Stimulated activated CD4-positive, alpha-beta T cell treated with anti-CD3 and anti-CD28 coated beads, Interleukin-15, amount 100 ng/mL, for 48 hours (primary cell): ENCODE measurements at regions not wholly inside any gene's neighbourhood (a gene's known extent, or its start where the extent isn't known, plus 50 kb on each side); places are given as distances from the start of the nearest gene placed in this dataset.

Experiments
- DNase-seq, 2 donors: peaks; one replicate each; pipeline ENCODE4 v3.0.0-alpha.2; 2020; ENCODE audit warnings: low read depth in 2 of 2

DNA sequence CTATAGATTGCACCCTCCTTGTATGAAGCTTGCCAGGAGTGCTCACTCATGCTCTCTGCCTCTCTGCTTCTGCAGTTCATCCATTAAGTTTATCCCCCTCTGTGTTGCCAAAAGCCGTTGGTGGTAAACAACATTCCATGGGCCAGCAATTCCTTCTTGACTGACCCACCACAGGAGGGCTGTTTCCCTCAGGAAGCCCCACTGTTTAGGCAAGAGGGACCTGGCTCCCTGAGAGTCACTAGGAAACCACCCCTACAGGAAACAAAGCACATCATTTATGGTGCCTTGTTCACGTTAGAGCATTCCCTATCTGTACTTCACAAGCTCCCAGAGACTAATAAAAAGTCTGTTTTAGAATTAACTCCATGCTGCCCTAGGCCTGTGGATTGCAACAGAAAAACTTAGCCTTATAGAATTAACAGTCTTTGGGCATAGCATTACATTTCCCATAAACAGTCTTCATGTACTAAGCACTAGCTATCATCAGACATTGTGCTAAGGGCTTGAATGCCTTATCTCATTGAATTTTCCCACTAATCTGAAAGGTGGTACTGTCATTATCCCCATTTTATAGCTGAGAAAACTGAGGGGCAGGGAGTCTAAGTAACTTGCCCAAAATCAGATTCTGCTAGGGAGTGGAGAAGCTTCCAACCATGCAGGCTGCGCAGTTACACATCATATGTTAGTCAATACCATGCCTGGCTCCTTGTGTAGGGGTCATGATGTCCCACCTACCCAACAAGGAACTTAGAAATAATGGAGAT is 149.9 kb downstream of the SHQ1 start:
- no peak for DNase-seq

DNA sequence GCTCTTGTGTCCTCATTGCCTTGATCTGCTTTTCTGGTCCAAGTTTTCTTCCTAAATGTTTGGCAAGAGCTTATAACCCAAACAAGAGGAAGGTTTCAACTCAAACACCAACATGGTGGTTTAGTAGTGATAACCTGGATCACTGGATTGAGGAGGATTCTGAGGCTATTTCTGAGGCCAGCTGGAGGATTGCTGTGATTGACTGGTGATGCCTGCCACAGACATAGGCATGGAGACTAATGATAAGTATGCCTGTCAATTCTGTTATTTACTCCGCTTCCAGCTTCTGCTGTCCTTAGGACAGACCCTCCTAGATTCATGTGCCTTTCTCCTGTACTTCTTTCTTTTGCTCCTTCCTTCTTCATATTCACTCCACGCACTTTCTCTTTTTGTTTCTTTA is 150.5 kb downstream of the SHQ1 start:
- no peak for DNase-seq

DNA sequence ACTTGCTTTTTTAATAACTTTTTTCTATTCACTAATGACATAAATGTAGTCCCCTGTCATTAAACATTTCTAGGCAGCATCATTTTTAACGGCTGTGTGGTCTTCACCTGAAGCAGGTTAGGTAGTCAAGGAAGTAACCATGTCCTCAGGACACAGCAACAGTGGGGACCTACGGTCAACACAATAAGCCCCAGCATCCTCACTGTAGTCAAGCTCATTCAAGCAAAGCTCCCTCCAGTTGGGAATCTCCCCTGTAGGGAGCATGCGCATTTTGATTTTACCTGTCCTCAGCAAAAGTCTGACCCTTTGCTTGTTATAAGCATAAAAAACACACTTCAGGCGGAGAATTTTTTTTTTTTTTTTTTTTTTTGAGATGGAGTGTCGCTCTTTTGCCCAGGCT is 151.4 kb downstream of the SHQ1 start:
- DNase-seq = no peak

DNA sequence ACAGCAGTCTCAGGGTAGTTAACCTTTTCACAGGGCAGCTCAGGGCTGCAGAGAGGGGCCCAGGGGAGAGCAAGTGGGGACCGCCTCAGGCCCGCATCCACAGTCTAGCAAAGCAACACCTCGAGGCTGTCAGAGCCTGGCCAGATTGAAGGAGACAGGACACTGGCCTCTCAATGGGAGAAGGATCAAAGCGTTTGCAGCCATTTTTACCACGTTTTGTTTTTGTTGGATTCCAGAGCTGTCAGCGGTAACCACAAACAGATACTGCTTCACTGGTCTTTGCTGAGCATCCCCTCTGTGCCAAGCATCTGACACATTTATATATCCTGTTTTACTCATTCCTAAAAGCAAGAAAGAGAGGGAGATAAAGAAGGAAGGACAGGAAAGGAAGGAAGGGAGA is 153.8 kb downstream of the SHQ1 start:
- DNase-seq = no peak

DNA sequence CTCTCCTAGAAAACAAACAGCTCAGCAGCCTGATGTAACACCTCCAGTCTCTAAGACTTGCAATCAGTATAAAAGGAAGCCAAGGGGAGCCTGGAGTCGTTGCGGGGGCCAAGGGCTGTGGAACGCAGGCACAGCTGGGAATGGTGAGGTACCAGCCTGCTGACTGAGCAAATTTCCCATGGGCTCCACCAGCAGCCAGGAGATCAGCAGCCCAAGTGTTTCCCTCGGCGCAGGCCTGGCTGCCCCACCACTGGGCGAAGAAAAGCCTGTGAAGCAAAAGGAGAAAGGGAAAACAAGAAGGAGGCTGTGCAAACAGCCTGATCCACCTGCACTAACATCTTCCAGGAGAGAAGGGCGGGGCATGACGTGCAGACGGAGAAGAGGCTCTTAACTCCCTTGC is 155.3 kb downstream of the SHQ1 start:
- DNase-seq = no peak

DNA sequence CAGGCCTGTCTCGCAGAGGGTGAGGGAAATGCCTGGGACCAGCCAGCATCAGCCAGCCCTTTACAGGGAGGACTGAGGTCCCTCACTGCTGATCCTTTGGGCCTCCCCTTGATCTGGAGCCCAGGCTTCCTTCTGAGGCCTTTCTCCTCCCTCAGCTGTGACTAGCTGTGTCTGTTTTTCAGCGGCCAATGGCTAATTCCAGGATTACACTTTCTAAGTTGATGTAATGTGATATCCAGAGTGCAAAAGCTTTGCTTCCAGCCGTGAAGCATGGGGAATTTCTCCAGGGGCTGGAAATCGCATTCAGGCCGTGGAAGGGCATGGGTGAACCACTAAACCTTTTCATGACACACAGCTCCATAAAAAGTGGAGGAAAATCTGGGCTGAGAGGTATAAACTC is 157.6 kb downstream of the SHQ1 start:
- no peak for DNase-seq

DNA sequence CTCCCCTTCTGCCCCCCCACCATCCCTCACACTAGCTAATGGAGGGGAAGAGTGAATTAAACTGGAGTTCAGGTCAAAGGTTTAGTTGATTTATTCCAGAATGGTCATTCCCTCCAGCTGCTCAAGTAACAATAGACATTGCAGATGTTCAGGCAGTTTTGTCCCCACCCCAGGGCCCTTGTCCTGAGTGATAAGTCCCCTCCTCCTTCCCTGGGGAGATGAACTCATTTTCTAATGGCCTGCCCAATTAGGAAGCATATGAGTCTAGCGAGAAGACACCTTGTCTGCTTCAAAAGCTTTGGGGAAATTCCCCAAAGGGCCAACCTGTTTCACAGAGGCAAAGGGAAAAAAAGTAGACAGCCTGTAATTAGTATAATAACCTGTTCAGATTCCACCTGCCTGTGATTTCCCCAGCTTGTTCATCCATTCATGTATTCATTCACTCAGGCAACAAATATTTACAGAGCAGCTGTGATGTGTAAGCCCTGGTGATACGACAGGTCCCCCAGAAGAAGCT is 165.3 kb downstream of the SHQ1 start:
- no peak for DNase-seq

DNA sequence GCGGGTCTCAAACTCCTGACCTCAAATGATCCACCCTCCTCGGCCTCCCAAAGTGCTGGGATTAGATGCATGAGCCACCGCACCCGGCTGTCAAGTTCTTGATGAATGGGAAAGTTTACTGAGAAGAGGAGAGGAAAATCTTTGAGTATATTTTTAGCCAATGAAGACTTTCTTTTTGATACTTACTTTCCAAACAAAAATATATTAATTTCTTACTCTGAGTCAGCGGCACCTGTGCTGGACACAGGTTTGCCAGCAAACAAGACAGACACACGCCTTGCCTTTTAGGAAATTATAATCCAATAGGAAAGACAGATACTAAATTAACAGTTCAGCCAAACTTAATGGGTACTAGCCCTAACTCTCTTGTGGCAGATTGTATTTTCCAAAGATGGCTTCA is 166.6 kb downstream of the SHQ1 start:
- DNase-seq = no peak

DNA sequence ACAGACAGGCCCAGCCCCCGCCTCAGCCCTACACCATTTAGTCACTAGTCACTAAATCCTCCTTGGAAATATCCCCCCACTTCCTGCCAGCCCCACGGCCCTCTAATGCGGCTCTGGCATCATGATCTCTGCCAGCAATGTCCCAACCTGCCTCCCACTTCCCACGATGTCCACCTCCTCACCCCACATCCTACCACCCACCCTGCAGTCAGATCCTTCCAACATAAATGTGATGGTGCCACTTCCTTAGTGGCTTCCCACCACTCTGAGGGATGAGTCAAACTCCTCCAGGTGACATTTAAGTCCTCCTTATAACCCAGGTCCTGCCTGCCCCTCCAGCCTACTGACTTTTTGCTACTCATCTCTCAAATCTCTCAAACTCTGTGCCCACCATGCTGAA is 167.5 kb downstream of the SHQ1 start:
- no peak for DNase-seq

DNA sequence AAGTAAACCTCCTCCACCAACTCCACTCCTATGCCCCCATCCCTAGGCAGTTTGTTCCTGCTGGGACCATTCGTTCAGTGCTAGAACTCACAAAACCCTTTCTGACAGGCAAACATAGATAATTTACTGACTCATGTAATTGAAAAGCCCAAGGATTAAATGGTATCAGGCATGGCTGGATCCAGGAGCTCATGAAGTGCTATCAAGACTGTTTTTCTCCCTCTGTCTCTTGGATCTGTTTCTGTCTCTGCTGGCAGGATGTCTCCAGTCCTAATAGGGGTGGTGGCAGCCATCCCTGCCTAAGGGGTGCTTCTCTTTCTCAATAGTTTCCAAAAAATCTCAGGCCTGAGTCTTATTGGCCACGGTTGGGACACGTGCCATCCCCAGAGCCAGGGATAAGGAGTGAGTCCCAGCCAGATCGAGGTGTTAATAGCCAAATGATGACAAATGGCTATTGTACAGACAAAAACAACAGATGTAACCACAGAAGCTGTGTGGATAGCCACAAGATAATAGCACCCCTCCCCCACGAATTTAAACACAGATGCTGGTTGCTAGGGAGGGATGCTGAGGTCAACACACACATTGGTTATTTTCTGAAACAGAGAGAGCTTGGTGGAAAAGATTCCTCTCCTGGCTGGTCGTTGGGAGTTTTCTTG is 168.6 kb downstream of the SHQ1 start:
- DNase-seq = no peak

DNA sequence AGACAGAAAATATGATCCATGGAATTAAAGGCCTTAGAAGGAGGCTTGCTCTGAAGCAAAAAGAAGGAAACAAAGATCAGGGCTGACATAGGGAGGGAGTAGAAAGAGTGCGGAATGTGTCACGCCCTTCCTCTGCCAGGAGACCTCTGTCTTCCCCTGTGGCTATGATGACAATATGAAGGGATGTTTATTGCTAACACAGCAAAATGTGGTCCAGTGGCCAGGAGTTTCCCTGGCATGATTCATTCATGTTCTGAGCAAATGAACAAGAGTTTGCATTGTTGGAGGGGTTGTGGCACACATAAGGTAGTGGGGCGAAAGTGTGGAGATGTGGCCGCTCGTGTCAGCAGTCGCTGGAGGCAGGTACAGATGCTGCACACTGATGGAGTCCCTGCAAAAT is 169.4 kb downstream of the SHQ1 start:
- no peak for DNase-seq

DNA sequence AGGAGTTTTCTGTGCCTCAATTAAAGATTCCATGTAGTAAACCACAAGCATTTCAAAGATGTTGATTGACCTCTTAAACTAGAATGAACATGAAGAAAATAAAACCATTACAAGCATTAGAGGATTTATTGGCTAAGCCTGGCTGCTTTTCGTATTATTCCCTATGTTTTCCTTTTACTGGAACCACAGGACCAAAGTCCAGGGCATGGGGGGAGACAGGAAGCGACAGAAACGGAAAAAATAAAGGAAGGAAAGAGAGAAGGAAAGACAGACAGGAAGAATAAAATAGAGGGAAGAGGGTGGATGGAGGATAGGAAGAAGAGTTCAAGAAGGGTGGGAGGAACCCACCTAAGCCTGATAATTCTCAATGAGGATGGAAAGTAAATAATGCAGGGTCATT is 169.9 kb downstream of the SHQ1 start:
- DNase-seq = no peak

DNA sequence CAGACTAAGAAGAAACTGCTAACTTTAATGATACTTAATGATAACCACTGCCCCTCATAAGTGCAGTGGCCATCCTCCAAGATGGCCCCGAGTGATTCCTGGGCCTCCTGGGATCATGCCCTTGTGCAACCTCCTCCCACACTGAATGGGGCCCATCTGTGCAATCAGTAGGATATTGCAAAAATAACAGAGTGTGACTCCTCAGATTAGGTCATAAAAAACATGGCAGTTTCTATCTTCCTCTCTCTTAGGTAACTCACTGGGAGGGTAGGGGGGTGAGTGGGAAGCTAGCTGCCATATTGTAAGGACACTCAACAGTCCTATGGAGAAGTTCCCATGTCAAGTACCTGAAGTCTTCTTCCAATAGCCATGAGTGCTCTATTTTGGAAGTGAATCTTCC is 173.0 kb downstream of the SHQ1 start:
- no peak for DNase-seq

DNA sequence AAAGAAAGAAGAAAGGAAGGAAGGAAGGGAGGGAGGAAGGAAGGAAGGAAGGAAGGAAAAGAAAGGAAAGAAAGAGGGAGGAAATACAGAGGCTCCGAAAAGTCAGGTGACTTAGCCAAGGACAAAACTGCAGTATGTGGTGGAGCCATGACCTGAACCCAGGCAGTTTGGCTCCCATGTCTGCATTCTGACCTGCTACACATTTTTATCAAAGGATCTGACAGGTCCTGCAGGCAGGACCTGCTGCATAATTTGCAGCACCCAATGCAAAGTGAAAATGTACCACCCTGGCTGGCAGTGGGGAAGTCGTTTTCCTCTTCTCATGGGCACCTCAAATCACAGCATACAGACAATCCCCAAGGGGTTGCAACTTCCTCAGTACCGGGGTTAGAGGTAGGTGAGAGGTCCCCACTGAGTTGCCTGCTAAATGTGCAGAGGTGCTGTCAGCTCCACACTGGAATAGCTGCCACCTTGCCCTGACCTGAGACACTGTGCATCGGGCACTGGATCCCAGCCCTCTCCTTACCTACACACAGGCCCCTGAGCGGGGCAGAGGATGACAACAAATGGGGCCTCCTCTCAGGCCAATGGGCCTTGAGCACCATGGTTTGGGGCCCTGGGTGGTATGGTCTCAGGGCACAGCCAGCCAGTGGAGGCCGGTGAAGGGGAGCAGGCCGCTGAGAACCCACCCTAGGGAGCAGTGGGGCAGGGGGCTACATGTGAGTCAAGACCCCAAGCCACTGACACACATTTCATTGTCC is 175.1 kb downstream of the SHQ1 start:
- no peak for DNase-seq

DNA sequence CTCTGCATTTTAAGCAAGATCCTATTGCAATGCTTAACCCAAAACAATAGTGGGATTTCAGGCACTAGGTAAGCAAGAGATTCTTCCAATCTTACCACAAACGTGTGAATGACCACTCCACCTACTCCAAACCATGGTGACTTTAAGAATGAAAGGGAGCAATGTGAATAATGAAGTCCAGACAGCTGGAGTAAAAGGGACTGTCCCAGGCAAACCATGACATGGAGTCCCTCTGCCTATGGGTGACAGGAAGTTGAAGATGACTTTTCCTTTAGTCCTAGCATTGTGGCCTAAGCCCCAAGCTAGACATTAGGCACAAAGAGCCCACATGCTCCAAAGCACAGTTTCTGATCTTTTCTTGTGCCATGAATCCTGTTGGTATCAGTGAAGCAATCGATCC is 179.0 kb downstream of the SHQ1 start:
- DNase-seq = no peak

DNA sequence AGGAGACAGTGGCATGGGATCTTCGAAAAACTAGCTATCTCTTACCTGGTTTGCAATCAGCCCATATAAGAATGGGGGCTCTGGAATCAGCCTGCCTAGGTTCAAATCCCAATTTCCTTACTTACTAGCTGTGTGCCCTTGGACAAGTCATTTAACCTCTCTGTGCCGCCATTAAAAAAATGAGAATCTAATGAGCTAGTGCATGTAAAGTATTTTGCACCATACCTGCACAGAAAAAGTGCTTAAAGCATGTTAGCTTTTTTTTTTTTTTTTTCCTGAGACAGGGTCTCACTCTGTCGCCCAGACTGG is 181.8 kb downstream of the SHQ1 start:
- no peak for DNase-seq

DNA sequence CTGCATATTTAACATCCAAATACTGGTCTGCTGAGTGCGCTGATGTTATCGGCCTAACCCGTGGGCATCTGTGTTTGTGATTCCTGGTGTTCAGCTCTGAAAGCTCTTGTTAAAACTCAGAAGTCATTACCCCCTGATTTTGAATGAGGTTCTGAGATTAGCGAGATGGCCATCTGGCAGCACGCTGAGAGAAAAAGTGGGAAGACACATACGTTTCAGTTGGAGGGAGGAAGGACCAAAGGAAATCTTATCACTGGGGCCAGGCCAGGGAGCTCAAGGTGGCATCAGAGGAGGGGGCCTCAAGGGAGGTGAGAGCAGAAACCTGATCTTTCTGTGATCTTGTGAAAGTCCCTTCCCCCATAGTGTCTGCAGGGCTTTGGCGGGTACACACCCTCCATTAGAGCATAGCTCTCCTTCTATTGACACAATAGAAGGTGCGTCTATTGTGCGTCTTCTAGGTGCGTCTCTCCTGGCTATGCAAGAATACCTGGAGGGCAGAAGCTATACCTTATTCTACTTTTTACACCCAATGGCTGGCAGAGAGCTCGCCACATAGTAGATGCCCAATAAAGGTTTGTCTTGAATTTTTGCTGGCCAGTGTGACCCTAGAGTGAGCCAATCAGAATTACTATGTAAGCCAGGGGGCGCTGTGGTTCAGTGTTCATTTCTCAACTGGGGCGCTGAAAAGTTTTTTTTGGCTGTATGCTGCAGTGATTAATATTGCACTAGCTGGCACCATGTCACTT is 182.4 kb downstream of the SHQ1 start:
- DNase-seq = peak; percentile 20 to 41

DNA sequence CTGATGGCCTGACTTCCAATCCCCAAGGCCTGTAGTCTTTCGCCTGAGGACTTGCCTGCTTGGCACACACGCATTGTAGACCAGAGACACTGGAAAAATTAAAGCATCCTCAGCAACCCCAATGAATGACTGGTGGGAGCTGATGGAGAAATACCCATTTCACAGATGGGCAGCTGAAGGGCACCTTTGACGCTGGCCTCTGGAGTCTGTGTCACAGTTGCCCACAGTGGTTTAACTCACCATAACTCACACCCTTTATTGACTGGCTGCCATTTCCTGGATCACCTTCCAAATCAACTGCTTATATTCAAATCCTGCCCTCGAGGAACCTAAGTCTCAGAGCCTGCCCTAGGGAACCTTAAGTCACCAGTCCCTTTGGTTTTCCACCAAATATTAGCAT is 183.1 kb downstream of the SHQ1 start:
- DNase-seq = no peak

DNA sequence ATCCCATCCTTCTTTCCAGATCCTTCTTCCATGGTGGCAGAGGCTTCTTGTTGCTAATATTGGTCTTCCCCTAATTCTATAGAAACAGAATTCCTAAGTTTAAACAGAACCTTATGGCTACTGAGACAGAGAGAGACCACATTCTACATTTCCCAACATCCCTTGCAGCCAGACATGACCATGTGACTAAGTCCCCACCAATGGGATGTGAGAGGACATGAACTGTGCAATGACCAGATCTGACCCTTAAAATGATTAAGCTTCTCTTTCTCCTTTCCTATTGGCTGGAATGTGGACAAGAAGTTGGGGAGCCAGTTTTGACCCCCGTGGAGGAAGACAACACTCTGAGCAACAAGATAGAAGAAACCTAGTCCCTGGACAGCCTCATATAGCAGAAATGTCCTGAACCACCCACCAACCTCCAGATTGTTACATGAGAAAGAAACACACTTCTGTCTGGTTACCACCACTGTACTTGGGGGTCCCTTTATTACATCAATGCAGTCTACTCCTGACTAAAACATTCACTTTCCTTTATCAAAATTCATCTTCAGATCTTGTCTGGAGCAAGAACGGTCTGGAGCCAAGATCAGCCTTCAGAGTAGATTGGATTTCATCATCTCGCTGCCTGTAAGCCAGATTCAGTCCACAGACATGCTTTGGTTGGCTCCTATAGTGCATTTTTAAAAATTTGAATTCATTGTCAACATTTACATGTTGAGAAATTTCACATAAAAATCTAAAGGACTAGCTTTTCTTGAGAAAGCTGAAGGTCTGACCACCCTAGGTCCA is 183.9 kb downstream of the SHQ1 start:
- DNase-seq = no peak

DNA sequence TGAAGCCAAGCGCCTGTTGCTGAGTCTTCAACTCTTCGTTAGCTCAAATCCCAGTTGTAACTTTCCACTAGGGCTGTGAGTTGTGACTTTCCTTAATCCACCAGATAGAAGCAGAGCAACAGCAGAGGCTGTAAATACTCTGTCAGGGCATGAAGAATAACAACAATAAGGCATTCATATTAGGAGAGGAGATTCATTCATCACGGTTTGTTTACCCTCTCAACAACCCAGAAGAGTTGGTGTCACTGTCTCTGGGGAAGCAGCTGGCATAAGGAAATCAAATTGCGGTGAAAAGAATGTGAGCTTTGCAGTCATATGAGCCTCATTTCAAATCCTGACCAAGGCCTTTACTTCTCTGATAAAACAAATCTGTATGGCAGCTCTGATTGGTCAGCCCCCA is 184.8 kb downstream of the SHQ1 start:
- DNase-seq = no peak

DNA sequence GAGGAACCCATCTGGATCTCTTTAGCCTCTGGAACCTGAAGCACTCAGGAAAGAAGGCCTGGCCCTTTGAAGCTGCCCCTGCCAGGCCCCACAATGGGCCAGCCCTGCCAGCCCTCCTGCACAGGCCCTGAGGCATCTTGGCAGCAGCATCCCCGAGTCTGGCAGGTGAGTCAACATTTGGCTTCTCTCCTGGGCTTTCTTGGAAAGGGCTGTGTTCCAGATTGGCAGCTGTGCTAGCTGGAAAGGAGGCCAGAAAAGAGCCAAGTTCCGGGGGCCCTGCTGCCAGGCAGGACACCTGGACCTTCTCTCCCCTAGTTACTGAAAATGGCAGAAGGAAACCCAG is 187.2 kb downstream of the SHQ1 start:
- no peak for DNase-seq
